GM23338 (cell line): ENCODE measurements at regions not wholly inside any gene's neighbourhood (a gene's known extent, or its start where the extent isn't known, plus 50 kb on each side); places are given as distances from the start of the nearest gene placed in this dataset.

Experiments
- ATAC-seq: fragments of 200-7000 bp; cut with Tn5 transposase; 3 replicates; pipeline ENCODE4 v1.9.1; 2020
- DNase-seq: peaks from one replicate; pipeline ENCODE4 v3.0.0-alpha.2; 2015; ENCODE audit warnings: low spot score
- H2AFZ ChIP-seq: fragments of 200-600 bp; sonication (generic); 2 replicates; pipeline ENCODE4 v1.8.0; 2016; ENCODE audit warnings: antibody characterized with exemption, mild to moderate bottlenecking, moderate library complexity
- H3F3A ChIP-seq: fragments of 200-600 bp; sonication (generic); replicated peaks from 2 replicates; pipeline ENCODE4 v1.8.0; 2017; ENCODE audit warnings: antibody characterized with exemption, mixed run types, low read depth
- H3K27ac ChIP-seq: fragments of 200-600 bp; sonication (generic); 2 replicates; pipeline ENCODE4 v1.6.1; 2016; ENCODE audit warnings: low read depth
- H3K27me3 ChIP-seq: fragments of 200-600 bp; sonication (generic); 2 replicates; pipeline ENCODE4 v1.8.0; 2016; ENCODE audit warnings: mild to moderate bottlenecking, mixed run types, moderate library complexity; ENCODE audit not compliant: insufficient read depth
- H3K36me3 ChIP-seq: fragments of 200-600 bp; sonication (generic); 2 replicates; pipeline ENCODE4 v1.8.0; 2016; ENCODE audit warnings: mild to moderate bottlenecking; ENCODE audit not compliant: insufficient read depth
- H3K4me1 ChIP-seq: fragments of 200-600 bp; sonication (generic); 2 replicates; pipeline ENCODE4 v1.8.0; 2016; ENCODE audit warnings: mild to moderate bottlenecking, moderate library complexity; ENCODE audit not compliant: insufficient read depth
- H3K4me2 ChIP-seq: fragments of 200-600 bp; sonication (generic); 2 replicates; pipeline ENCODE4 v1.7.1; 2017; ENCODE audit warnings: mixed run types
- H3K4me3 ChIP-seq: fragments of 200-600 bp; sonication (generic); 2 replicates; pipeline ENCODE4 v1.6.1; 2016; ENCODE audit warnings: mixed run types
- H3K79me2 ChIP-seq: fragments of 200-600 bp; sonication (generic); replicated peaks from 2 replicates; pipeline ENCODE4 v1.8.0; 2017; ENCODE audit warnings: mild to moderate bottlenecking; ENCODE audit not compliant: insufficient read depth
- H3K9me2 ChIP-seq: fragments of 200-600 bp; sonication (generic); 2 replicates; pipeline ENCODE4 v1.8.0; 2017; ENCODE audit not compliant: insufficient read depth
- H4K20me1 ChIP-seq: fragments of 200-600 bp; sonication (generic); replicated peaks from 2 replicates; pipeline ENCODE4 v1.8.0; 2017; ENCODE audit warnings: mild to moderate bottlenecking; ENCODE audit not compliant: insufficient read depth
- H3K27ac Mint-ChIP-seq: 2 replicates; pipeline ENCODE4 v1.8.0; 2020; ENCODE audit warnings: inconsistent platforms, mild to moderate bottlenecking, moderate library complexity, mixed read lengths
- H3K27me3 Mint-ChIP-seq: 3 replicates; pipeline ENCODE4 v1.8.0; 2022; ENCODE audit warnings: low read depth, mild to moderate bottlenecking, moderate library complexity, mixed read lengths, inconsistent platforms; ENCODE audit not compliant: insufficient read depth, poor library complexity
- H3K36me3 Mint-ChIP-seq: 3 replicates; pipeline ENCODE4 v1.8.0; 2021; ENCODE audit warnings: low read depth, mild to moderate bottlenecking, inconsistent platforms, moderate library complexity, mixed read lengths
- H3K4me1 Mint-ChIP-seq: 3 replicates; pipeline ENCODE4 v1.8.0; 2020; ENCODE audit warnings: mild to moderate bottlenecking, inconsistent platforms, mixed read lengths
- H3K4me3 Mint-ChIP-seq: 3 replicates; pipeline ENCODE4 v1.8.0; 2021; ENCODE audit warnings: moderate library complexity, mild to moderate bottlenecking, inconsistent platforms, mixed read lengths
- H3K9me3 Mint-ChIP-seq: 3 replicates; pipeline ENCODE4 v1.8.0; 2020; ENCODE audit warnings: moderate library complexity, mild to moderate bottlenecking, inconsistent platforms, mixed read lengths
- CREB1 ChIP-seq: fragments of 250-450 bp; sonication (Bioruptor Pico); IDR thresholded peaks from 2 replicates; pipeline ENCODE4 v1.5.0; 2020; ENCODE audit warnings: low read depth, mild to moderate bottlenecking, moderate library complexity
- CTCF ChIP-seq, 2 experiments: fragments of 200-600 bp in 1 of 2; sonication (generic) in 1 of 2; conservative IDR thresholded peaks; 2 replicates each; pipeline versions ENCODE4 v1.5.1 to v1.6.1; 2016 to 2017; ENCODE audit warnings: antibody characterized with exemption in 2 of 2, low read depth in 2 of 2, mild to moderate bottlenecking in 2 of 2, moderate library complexity in 1 of 2
- ETS1 ChIP-seq: IDR thresholded peaks from 2 replicates; pipeline ENCODE4 v1.6.1; 2016; ENCODE audit warnings: antibody characterized with exemption
- EZH2 ChIP-seq: fragments of 200-600 bp; sonication (generic); IDR thresholded peaks from one replicate; pipeline ENCODE4 v1.8.0; 2017; ENCODE audit warnings: antibody characterized with exemption, mild to moderate bottlenecking, low read depth; ENCODE audit not compliant: unreplicated experiment
- EZH2phosphoT487 ChIP-seq: fragments of 200-600 bp; sonication (generic); IDR thresholded peaks from one replicate; pipeline ENCODE4 v1.8.1; 2018; ENCODE audit warnings: antibody characterized with exemption; ENCODE audit not compliant: unreplicated experiment
- NANOG ChIP-seq: IDR thresholded peaks from 2 replicates; pipeline ENCODE4 v1.6.1; 2016; ENCODE audit warnings: antibody characterized with exemption, borderline replicate concordance
- POLR2AphosphoS5 ChIP-seq: IDR thresholded peaks from 2 replicates; pipeline ENCODE4 v1.6.1; 2016; ENCODE audit warnings: antibody characterized with exemption, low read depth
- REST ChIP-seq: IDR thresholded peaks from one replicate; pipeline ENCODE4 v1.6.1; 2018; ENCODE audit warnings: antibody characterized with exemption; ENCODE audit not compliant: unreplicated experiment
- STAT1 ChIP-seq: IDR thresholded peaks from one replicate; pipeline ENCODE4 v1.6.1; 2016; ENCODE audit warnings: antibody characterized with exemption; ENCODE audit not compliant: unreplicated experiment
- ZNF114 ChIP-seq: fragments of 250-450 bp; sonication (Bioruptor Pico); IDR thresholded peaks from 2 replicates; pipeline ENCODE4 v1.5.0; 2020; ENCODE audit warnings: mild to moderate bottlenecking, moderate library complexity
- ZNF331 ChIP-seq: fragments of 250-450 bp; sonication (Bioruptor Pico); IDR thresholded peaks from 2 replicates; pipeline ENCODE4 v1.5.0; 2020; ENCODE audit warnings: low read depth, mild to moderate bottlenecking, moderate library complexity
- ZNF462 ChIP-seq: fragments of 250-450 bp; sonication (Bioruptor Pico); IDR thresholded peaks from 2 replicates; pipeline ENCODE4 v1.5.0; 2020; ENCODE audit warnings: mild to moderate bottlenecking, moderate library complexity

- TF ChIP-seq ZNF462 (no peak), ETS1 (no peak), CREB1 (CRISPR knock-in tag) (no peak), CTCF (conservative IDR thresholded peaks at IDR 0.05; ENCODE audit: low read depth in 2 of 2) (no peak), ZNF114 (CRISPR knock-in tag) (no peak), EZH2phosphoT487 (no peak)
These were observed 688.9 kb downstream of the GBE1 start (continued) for GRCh38 chr3:81072591-81072990.

- no peaks in the 10 kb centered on the region for H3K27me3 ChIP-seq
- peaks cover 52% of the 10 kb centered on the region for H3K9me3 Mint-ChIP-seq
- TF ChIP-seq EZH2phosphoT487: no peak
- TF ChIP-seq STAT1: no peak
- no peak for TF ChIP-seq EZH2
- no peak for TF ChIP-seq ZNF331
- no peak for TF ChIP-seq ZNF114 (CRISPR knock-in tag)
- TF ChIP-seq ETS1: no peak
- no peak for TF ChIP-seq POLR2AphosphoS5
- TF ChIP-seq NANOG: no peak
- TF ChIP-seq REST: no peak
These were observed 692.9 kb downstream of the GBE1 start for GRCh38 chr3:81068546-81068945.

More at GRCh38 chr3:81068546-81068945, 692.9 kb downstream of the GBE1 start:
- no peaks in the 10 kb centered on the region for H4K20me1 ChIP-seq
- no peak for DNase-seq
- Mint-ChIP-seq H3K4me1 (no peaks in the 10 kb centered on the region), H3K27me3 (peaks cover 8% of the 10 kb centered on the region), H3K4me3 (no peak overlapping the region), H3K27ac (no peak overlapping the region), H3K36me3 (peaks cover 46% of the 10 kb centered on the region)
- H3K79me2 ChIP-seq: no peaks in the 10 kb centered on the region
- no peak overlapping the region for H2AFZ ChIP-seq
- no peak overlapping the region for H3K4me3 ChIP-seq
- H3K4me1 ChIP-seq: no peaks in the 10 kb centered on the region
- H3K4me2 ChIP-seq: no peak overlapping the region
- H3K9me2 ChIP-seq: peaks cover 12% of the 10 kb centered on the region; the same call in 1 of the 2 replicates
- H3F3A ChIP-seq: no peaks in the 10 kb centered on the region
- ATAC-seq: no peak
- peaks cover 19% of the 10 kb centered on the region for H3K36me3 ChIP-seq
- H3K27ac ChIP-seq: no peak overlapping the region
